Adrenal gland (tissue), 9 donors: ENCODE measurements at regions not wholly inside any gene's neighbourhood (a gene's known extent, or its start where the extent isn't known, plus 50 kb on each side); places are given as distances from the start of the nearest gene placed in this dataset.
A peak's percentile ranks its signal among the peaks of the same experiment; 100 is the strongest.
"Not testable (repeated sequence)": the region's sequence is repeated elsewhere in the genome, so short reads cannot be mapped to it uniquely, and the experiment has no call there.

Experiments
- DNase-seq, 7 donors: peaks; one replicate each; pipeline ENCODE4 v3.0.0-alpha.2; 2019 to 2020
- H3K27ac ChIP-seq, 5 donors: fragments of 200-600 bp; sonication (generic) in 4 of 5; 1 replicate in 3 of 5; 2 replicates in 2 of 5; pipeline versions ENCODE4 v1.5.1 to v1.8.0; 2016 to 2020; ENCODE audit warnings: mild to moderate bottlenecking in 1 of 5
- H3K27me3 ChIP-seq: fragments of 200-600 bp; 2 replicates; pipeline ENCODE4 v1.8.0; 2021
- H3K36me3 ChIP-seq, 2 donors: fragments of 200-600 bp; replicated peaks in 1 of 2; 1 replicate in 1 of 2; 2 replicates in 1 of 2; pipeline versions ENCODE4 v1.5.1 to v1.8.0; 2018 to 2022
- H3K4me1 ChIP-seq, 2 donors: fragments of 200-600 bp; replicated peaks in 1 of 2; 1 replicate in 1 of 2; 2 replicates in 1 of 2; pipeline versions ENCODE4 v1.5.1 to v1.8.0; 2018 to 2021
- H3K4me3 ChIP-seq, 4 donors: fragments of 200-600 bp; sonication (generic) in 3 of 4; one replicate each; pipeline ENCODE4 v1.5.1; 2016 to 2018
- H3K9me3 ChIP-seq, 3 donors: fragments of 200-600 bp; sonication (generic) in 1 of 3; replicated peaks in 1 of 3; 1 replicate in 2 of 3; 2 replicates in 1 of 3; pipeline versions ENCODE4 v1.5.1 to v1.8.0; 2016 to 2021
- POLR2A ChIP-seq, 2 donors: fragments of 450-650 bp; IDR thresholded peaks; one replicate each; pipeline ENCODE4 v1.6.1; 2017; ENCODE audit warnings: antibody characterized with exemption in 2 of 2, mild to moderate bottlenecking in 2 of 2, moderate library complexity in 1 of 2
- WGBS, 4 donors: extraction: QIAGEN DNeasy Blood & Tissue Kit in 2 of 4; methylation state at CpG; one replicate each; pipeline versions ENCODE4 v1.1.5 to v1.1.7; 2013 to 2017; 5-methylcytosine and 5-hydroxymethylcytosine counted together
- intact Hi-C, 2 donors: fragments of 100-400 bp; cut with DNase I; formaldehyde crosslinking; loops; one replicate each; pipeline versions ENCODE4 v1.14.1 to v1.15.0; 2022 to 2023
- TF ChIP-seq, protein P1 (sequence below), 6 experiments: fragments of 450-650 bp in 4 of 6; fragments of 200-600 bp in 2 of 6; sonication (generic) in 1 of 6; IDR thresholded peaks; 1 replicate in 5 of 6; 2 replicates in 1 of 6; pipeline versions ENCODE4 v1.5.1 to v1.8.0; 2016 to 2021; ENCODE audit warnings: antibody characterized with exemption in 6 of 6, mild to moderate bottlenecking in 2 of 6, moderate library complexity in 1 of 6
- donor health status: healthy with polysubstance abuse.
- donor health status: Bipolar disorder and iron deficiency.
- donor health status: DM: yes; HTN: yes; CAD: no.
- donor health status: DM: no; HTN: no; CAD: no.
- donor health status: DM: no; HTN: no; CAD: no.

GRCh38 chr14:34081101-34081575, 130.3 kb upstream of the EGLN3 start:
- Histone ChIP-seq H3K36me3 (no peaks in the 10 kb centered on the region), H3K4me3 (no peak overlapping the region), H3K27me3 (no peaks in the 10 kb centered on the region), H3K9me3 (no peaks in the 10 kb centered on the region), H3K27ac (no peak overlapping the region), H3K4me1 (peaks cover 0 to 8% of the 10 kb centered on the region in 2 donors)
- no peak for DNase-seq
- WGBS, 4 donors = 66 to 76% (median 75%) methylated on average over 7 of the region's 7 CpGs
- TF ChIP-seq POLR2A (IDR thresholded peaks at IDR 0.05) = no peak
- TF ChIP-seq, protein P1, sequence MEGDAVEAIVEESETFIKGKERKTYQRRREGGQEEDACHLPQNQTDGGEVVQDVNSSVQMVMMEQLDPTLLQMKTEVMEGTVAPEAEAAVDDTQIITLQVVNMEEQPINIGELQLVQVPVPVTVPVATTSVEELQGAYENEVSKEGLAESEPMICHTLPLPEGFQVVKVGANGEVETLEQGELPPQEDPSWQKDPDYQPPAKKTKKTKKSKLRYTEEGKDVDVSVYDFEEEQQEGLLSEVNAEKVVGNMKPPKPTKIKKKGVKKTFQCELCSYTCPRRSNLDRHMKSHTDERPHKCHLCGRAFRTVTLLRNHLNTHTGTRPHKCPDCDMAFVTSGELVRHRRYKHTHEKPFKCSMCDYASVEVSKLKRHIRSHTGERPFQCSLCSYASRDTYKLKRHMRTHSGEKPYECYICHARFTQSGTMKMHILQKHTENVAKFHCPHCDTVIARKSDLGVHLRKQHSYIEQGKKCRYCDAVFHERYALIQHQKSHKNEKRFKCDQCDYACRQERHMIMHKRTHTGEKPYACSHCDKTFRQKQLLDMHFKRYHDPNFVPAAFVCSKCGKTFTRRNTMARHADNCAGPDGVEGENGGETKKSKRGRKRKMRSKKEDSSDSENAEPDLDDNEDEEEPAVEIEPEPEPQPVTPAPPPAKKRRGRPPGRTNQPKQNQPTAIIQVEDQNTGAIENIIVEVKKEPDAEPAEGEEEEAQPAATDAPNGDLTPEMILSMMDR (IDR thresholded peaks at IDR 0.05) = no peak
- intact Hi-C loops = no loop called here

DNA sequence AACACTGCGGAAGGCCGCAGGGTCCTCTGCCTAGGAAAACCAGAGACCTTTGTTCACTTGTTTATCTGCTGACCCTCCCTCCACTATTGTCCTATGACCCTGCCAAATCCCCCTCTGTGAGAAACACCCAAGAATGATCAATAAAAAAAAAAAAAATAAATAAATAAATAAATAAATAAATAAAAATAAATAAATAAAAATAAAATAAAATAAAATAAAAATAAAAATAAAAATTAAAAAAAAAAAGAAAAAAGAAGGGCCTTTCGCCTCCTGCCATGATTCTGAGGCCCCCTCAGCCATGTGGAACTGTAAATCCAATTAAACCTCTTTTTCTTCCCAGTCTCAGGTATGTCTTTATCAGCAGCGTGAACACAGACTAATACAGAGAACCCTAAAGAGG, 128.8 kb upstream of the EGLN3 start:
- H3K27ac ChIP-seq, intact Hi-C loops, H3K36me3 ChIP-seq, DNase-seq, H3K27me3 ChIP-seq, H3K4me3 ChIP-seq, H3K9me3 ChIP-seq, H3K4me1 ChIP-seq: not testable (repeated sequence)
- WGBS, 4 donors = 88 to 95% (median 93%) methylated on average over 2 of the region's 4 CpGs

- H3K27ac ChIP-seq = no peak overlapping the region
- no peak overlapping the region for H3K4me3 ChIP-seq
- TF ChIP-seq, protein P1 (IDR thresholded peaks at IDR 0.05) = no peak
- TF ChIP-seq POLR2A (IDR thresholded peaks at IDR 0.05) = no peak
- peaks cover 0 to 8% of the 10 kb centered on the region in 2 donors for H3K4me1 ChIP-seq
- intact Hi-C loops = no loop called here
- H3K27me3 ChIP-seq = no peaks in the 10 kb centered on the region
- DNase-seq = peak in 2 of 7 donors; percentile 20 to 31
- WGBS, 4 donors = 78 to 82% (median 80%) methylated on average over 12 of the region's 12 CpGs
- no peaks in the 10 kb centered on the region for H3K36me3 ChIP-seq
- no peaks in the 10 kb centered on the region for H3K9me3 ChIP-seq
Measured at GRCh38 chr14:34078117-34078743, 127.4 kb upstream of the EGLN3 start.

GRCh38 chr14:34075826-34076225, 125.0 kb upstream of the EGLN3 start:
- TF ChIP-seq, protein P1 (IDR thresholded peaks at IDR 0.05) = no peak
- TF ChIP-seq POLR2A (IDR thresholded peaks at IDR 0.05) = no peak
- no peaks in the 10 kb centered on the region for H3K9me3 ChIP-seq
- no peak for DNase-seq
- intact Hi-C loops = no loop called here
- no peaks in the 10 kb centered on the region for H3K36me3 ChIP-seq
- no peaks in the 10 kb centered on the region for H3K27me3 ChIP-seq
- H3K27ac ChIP-seq = no peak overlapping the region
- no peaks in the 10 kb centered on the region for H3K4me1 ChIP-seq
- 50 to 84% (median 70%) methylated on average over 1 of the region's 1 CpG for WGBS, 4 donors
- no peak overlapping the region for H3K4me3 ChIP-seq
